Smooth muscle cell (in vitro differentiated cells): ENCODE measurements at regions not wholly inside any gene's neighbourhood (a gene's known extent, or its start where the extent isn't known, plus 50 kb on each side); places are given as distances from the start of the nearest gene placed in this dataset.

Experiments
- DNase-seq: peaks from one replicate; lab custom pipeline; 2025; ENCODE audit not compliant: unreplicated experiment; lab: John Stamatoyannopoulos, UW
- H2AFZ ChIP-seq: fragments of 200-600 bp; sonication (generic); 2 replicates; pipeline ENCODE4 v1.6.0; 2016; ENCODE audit warnings: antibody characterized with exemption, low read depth, mild to moderate bottlenecking
- H3F3A ChIP-seq: fragments of 200-600 bp; sonication (generic); 2 replicates; pipeline ENCODE4 v1.6.0; 2017; ENCODE audit warnings: antibody characterized with exemption, low read depth
- H3K27ac ChIP-seq: fragments of 200-600 bp; sonication (generic); 2 replicates; pipeline ENCODE4 v1.5.1; 2016; ENCODE audit warnings: low read depth, mild to moderate bottlenecking
- H3K27me3 ChIP-seq: fragments of 200-600 bp; sonication (generic); 2 replicates; pipeline ENCODE4 v1.6.1; 2016; ENCODE audit warnings: low read depth, mild to moderate bottlenecking
- H3K36me3 ChIP-seq: fragments of 200-600 bp; sonication (generic); 2 replicates; pipeline ENCODE4 v1.5.1; 2016; ENCODE audit warnings: low read depth
- H3K4me1 ChIP-seq: fragments of 200-600 bp; sonication (generic); 2 replicates; pipeline ENCODE4 v1.5.1; 2016; ENCODE audit warnings: low read depth
- H3K4me2 ChIP-seq: fragments of 200-600 bp; sonication (generic); 2 replicates; pipeline ENCODE4 v1.6.0; 2016; ENCODE audit warnings: mild to moderate bottlenecking
- H3K4me3 ChIP-seq: fragments of 200-600 bp; sonication (generic); 2 replicates; pipeline ENCODE4 v1.5.1; 2016; ENCODE audit warnings: mild to moderate bottlenecking
- H3K79me2 ChIP-seq: fragments of 200-600 bp; sonication (generic); 2 replicates; pipeline ENCODE4 v1.6.0; 2016; ENCODE audit warnings: low read depth, mild to moderate bottlenecking
- H3K9ac ChIP-seq: fragments of 200-600 bp; sonication (generic); 2 replicates; pipeline ENCODE4 v1.6.0; 2016; ENCODE audit warnings: low read depth
- H3K9me3 ChIP-seq: fragments of 200-600 bp; sonication (generic); replicated peaks from 2 replicates; pipeline ENCODE4 v1.5.1; 2016; ENCODE audit warnings: low read depth
- H4K20me1 ChIP-seq: fragments of 200-600 bp; sonication (generic); 2 replicates; pipeline ENCODE4 v1.6.0; 2016; ENCODE audit warnings: low read depth
- WGBS: methylation state at CpG from one replicate; pipeline ENCODE4 v1.1.7; 2016; ENCODE audit warnings: low lambda C conversion rate; 5-methylcytosine and 5-hydroxymethylcytosine counted together
- TF ChIP-seq, protein P1 (sequence below): fragments of 200-600 bp; sonication (generic); IDR thresholded peaks from 2 replicates; pipeline ENCODE4 v1.5.1; 2017; ENCODE audit warnings: borderline replicate concordance, mild to moderate bottlenecking, antibody characterized with exemption; ENCODE audit not compliant: insufficient read depth, poor library complexity, severe bottlenecking

DNA sequence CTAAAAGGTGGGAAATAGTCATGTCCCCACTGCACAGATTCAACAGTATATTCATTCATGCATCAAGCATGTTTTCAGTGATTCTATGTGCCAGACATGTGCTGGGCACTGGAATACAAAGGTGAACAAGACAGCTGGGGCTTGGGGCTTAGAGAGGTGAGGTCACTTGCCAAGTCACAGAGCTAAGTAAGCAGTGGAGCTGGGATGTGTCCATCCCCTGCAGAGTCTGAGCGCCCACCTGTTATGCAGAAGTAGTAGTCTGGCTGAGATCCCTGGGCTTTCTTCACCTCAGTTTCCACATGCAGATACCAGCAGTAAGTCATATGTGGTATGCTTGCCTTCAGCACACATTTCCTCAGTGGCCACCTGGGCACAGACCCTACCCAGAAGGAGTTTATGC is 263.8 kb downstream of the DHX35 start:
- no peaks in the 10 kb centered on the region for H4K20me1 ChIP-seq
- H3K79me2 ChIP-seq, result no peaks in the 10 kb centered on the region

DNA sequence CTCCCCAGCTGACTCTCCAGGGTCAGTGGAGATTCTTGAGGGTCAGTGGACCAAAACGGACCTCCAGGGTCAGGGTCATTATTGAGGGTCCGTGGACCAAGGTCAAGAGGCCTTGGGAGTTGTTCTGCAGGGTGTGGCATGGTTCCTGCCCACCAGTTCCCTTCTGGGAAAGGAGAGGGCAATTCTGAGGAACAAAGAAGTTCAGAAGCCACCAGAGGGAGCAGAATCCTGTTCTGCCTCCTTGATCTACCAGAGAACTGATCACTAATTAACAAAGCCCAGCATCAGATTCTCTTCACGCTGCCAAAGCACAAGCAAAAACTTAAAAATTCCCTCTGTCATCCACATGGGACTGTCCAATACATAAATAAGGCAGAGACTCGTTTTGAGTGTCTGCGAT is 263.4 kb downstream of the DHX35 start:
- no peak overlapping the region for H3K27ac ChIP-seq
- WGBS, result 65% methylated on average over 5 of the region's 5 CpGs

More for the DNA sequence above, 263.8 kb downstream of the DHX35 start:
- no peak overlapping the region for H3K4me2 ChIP-seq
- H3K4me1 ChIP-seq, result peaks cover 3% of the 10 kb centered on the region
- no peak overlapping the region for H2AFZ ChIP-seq
- TF ChIP-seq, protein P1, sequence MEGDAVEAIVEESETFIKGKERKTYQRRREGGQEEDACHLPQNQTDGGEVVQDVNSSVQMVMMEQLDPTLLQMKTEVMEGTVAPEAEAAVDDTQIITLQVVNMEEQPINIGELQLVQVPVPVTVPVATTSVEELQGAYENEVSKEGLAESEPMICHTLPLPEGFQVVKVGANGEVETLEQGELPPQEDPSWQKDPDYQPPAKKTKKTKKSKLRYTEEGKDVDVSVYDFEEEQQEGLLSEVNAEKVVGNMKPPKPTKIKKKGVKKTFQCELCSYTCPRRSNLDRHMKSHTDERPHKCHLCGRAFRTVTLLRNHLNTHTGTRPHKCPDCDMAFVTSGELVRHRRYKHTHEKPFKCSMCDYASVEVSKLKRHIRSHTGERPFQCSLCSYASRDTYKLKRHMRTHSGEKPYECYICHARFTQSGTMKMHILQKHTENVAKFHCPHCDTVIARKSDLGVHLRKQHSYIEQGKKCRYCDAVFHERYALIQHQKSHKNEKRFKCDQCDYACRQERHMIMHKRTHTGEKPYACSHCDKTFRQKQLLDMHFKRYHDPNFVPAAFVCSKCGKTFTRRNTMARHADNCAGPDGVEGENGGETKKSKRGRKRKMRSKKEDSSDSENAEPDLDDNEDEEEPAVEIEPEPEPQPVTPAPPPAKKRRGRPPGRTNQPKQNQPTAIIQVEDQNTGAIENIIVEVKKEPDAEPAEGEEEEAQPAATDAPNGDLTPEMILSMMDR, result no peak
- 87% methylated on average over 1 of the region's 1 CpG for WGBS
- peaks cover 34% of the 10 kb centered on the region for H3K27me3 ChIP-seq
- no peak overlapping the region for H3K27ac ChIP-seq
- no peak for DNase-seq
- H3K9me3 ChIP-seq, result no peaks in the 10 kb centered on the region
- no peaks in the 10 kb centered on the region for H3K36me3 ChIP-seq
- no peak overlapping the region for H3K9ac ChIP-seq
- H3K4me3 ChIP-seq, result no peak overlapping the region
- H3F3A ChIP-seq, result no peaks in the 10 kb centered on the region

DNA sequence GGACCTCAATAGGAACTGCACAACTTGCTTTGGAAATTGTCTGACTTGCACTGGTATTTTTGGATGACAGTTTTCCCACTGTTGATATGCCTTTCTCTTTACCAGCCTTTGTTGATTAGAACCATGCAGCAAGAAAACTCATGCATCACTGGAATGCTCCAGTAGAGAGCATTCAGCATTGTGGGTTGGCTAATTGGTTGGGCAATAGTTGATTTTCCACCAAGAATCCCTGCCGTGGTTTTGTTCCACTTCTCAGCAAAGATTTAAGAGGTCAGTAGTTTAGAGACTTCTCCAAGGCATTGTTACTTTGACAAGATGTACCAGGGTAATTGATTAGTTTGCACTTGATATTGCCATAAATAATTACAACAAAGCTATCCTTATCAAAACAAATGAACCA is 260.0 kb downstream of the DHX35 start:
- H3K4me3 ChIP-seq, result no peak overlapping the region
- H4K20me1 ChIP-seq, result no peaks in the 10 kb centered on the region
- 48% methylated on average over 1 of the region's 1 CpG for WGBS
- peaks cover 3% of the 10 kb centered on the region for H3K4me1 ChIP-seq
- H3K27ac ChIP-seq, result no peak overlapping the region
- no peak for DNase-seq
- H2AFZ ChIP-seq, result no peak overlapping the region
- no peak overlapping the region for H3K9ac ChIP-seq
- no peaks in the 10 kb centered on the region for H3F3A ChIP-seq
- no peaks in the 10 kb centered on the region for H3K79me2 ChIP-seq
- no peak overlapping the region for H3K4me2 ChIP-seq
- TF ChIP-seq, protein P1, result no peak
- H3K36me3 ChIP-seq, result no peaks in the 10 kb centered on the region
- peaks cover 52% of the 10 kb centered on the region for H3K27me3 ChIP-seq
- H3K9me3 ChIP-seq, result no peaks in the 10 kb centered on the region

More for the DNA sequence above, 263.4 kb downstream of the DHX35 start:
- DNase-seq, result no peak
- H3K4me1 ChIP-seq, result peaks cover 3% of the 10 kb centered on the region
- H3K79me2 ChIP-seq, result no peaks in the 10 kb centered on the region
- H2AFZ ChIP-seq, result no peak overlapping the region
- TF ChIP-seq, protein P1, result no peak
- no peak overlapping the region for H3K4me3 ChIP-seq
- no peaks in the 10 kb centered on the region for H3K9me3 ChIP-seq
- H3K4me2 ChIP-seq, result no peak overlapping the region
- H3K9ac ChIP-seq, result no peak overlapping the region
- H4K20me1 ChIP-seq, result no peaks in the 10 kb centered on the region
- no peaks in the 10 kb centered on the region for H3F3A ChIP-seq
- H3K27me3 ChIP-seq, result peaks cover 39% of the 10 kb centered on the region
- no peaks in the 10 kb centered on the region for H3K36me3 ChIP-seq

DNA sequence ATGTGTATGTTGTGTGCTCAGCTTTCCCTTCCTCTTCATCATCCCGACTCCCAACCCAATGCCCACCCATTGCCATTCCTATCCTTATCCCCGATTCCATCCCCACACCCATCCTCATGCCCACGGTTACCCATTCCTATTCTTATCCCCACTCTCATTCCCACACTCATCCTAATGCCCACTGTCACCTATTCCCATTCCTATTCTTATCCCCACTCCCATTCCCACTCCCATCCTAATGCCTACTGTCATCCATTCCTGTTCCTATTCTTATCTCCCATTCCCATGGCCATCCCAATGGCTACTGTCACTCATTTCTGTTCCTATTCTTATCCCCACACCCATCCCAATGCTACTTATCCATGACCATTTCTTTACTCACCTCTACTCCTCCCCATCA is 254.1 kb downstream of the DHX35 start:
- Histone ChIP-seq H2AFZ (no peak overlapping the region), H3K36me3 (no peaks in the 10 kb centered on the region), H4K20me1 (no peaks in the 10 kb centered on the region), H3K4me1 (no peaks in the 10 kb centered on the region), H3K79me2 (no peaks in the 10 kb centered on the region), H3K9ac (no peak overlapping the region), H3F3A (no peaks in the 10 kb centered on the region), H3K27ac (no peak overlapping the region), H3K4me3 (no peak overlapping the region), H3K27me3 (peaks cover 45% of the 10 kb centered on the region), H3K9me3 (no peaks in the 10 kb centered on the region), H3K4me2 (no peak overlapping the region)
- no peak for DNase-seq
- 75% methylated on average over 3 of the region's 3 CpGs for WGBS
- TF ChIP-seq, protein P1, result no peak
